Bone marrow (tissue), 2 donors: ENCODE measurements at regions not wholly inside any gene's neighbourhood (a gene's known extent, or its start where the extent isn't known, plus 50 kb on each side); places are given as distances from the start of the nearest gene placed in this dataset.
A peak's percentile ranks its signal among the peaks of the same experiment; 100 is the strongest.

Source experiments
- DNase-seq, 2 donors: peaks; one replicate each; lab custom pipeline; 2025; lab: John Stamatoyannopoulos, UW

DNA sequence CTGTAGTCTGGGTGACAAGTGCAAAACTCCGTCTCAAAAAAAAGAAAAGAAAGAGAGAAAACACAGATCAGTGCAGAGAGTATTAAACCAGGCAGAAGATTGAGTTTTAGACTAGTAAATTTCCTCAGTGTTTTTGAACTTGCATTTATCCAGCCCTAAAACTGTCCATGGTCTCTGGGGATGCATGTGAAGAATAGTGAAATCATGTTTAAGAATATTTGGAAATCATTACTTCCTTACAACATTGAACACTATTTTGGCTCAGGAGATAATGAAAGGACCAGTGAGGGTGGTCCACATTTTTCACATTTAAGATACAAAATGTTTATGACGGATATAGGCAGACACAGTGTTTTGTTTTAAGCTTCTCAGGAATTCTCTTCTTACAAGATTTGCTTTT lies 195.8 kb upstream of the RASGEF1B start:
- no peak for DNase-seq

DNA sequence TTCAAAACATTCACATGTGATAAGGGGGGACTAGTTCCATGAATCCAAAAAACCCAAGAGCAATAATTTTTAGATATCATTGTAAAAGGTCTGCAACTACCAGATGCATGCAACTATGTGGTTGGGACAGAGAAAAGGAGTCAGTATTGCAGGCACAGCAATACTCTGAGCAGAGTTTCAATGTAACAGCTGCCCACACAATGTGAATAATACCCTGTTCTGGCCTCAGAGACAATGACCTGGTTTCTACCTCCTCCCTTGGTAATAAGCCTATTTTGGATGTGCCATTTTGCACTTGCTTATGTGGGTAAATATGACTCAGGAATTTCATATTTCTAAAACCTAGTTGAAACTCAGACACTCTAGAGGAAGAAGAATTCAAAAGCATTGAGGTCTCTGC lies 194.8 kb upstream of the RASGEF1B start:
- DNase-seq: no peak

GRCh38 chr4:81665649-81666048 lies 193.9 kb upstream of the RASGEF1B start:
- no peak for DNase-seq

DNA sequence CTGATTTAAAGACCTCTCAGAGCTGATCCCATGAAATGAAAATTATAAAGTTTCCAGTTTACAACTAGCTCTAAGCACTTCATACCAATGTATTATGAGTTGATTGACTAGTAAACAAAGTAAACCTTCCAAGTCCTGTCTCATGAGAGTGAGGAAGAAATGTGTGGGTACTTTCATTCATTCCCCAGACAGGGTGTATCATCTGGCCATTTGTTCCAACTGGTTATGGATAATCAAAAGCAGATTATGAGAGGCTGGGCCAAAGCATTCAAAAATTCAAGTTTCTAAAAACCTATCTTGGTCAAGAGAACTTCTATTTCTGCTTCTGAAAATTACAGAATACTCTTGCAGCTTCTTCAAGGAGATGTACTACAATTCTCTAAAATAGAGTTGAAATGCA lies 193.3 kb upstream of the RASGEF1B start:
- no peak for DNase-seq

GRCh38 chr4:81664079-81664478 lies 192.4 kb upstream of the RASGEF1B start:
- DNase-seq: no peak

- DNase-seq: no peak
These were observed 191.7 kb upstream of the RASGEF1B start for GRCh38 chr4:81663368-81663767.

GRCh38 chr4:81659051-81659450 lies 187.3 kb upstream of the RASGEF1B start:
- no peak for DNase-seq

GRCh38 chr4:81652069-81652478 lies 180.4 kb upstream of the RASGEF1B start:
- no peak for DNase-seq

DNA sequence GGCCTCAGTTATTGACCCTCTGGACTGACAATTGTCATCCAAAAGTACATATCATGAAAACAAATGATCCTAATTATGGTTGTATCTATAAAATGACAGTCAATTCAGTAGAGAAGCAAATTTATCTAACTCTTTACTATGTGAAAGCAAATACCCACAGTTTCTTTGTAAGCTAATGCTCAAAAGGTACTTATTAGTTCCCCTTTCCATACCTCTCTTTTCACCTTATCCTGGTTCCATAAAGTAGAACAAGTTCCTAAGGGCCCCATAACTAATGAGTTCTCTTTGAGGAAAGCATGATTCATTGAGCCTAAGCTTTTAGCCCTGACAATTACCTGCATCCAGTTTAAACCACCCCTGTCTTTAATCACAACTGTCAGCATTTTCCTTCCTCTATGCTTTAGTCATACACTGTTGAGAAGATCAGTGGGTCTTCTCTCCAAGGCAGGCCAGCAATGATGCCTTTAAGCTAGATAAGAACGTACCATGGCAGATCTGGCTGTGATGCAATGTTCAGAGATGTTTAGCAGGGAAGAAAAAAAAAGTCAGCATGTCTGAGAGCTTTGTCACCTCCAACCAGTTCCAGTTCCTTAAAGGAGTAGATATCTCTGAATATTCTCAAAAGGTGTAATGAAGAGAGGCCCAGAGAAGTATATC lies 179.7 kb upstream of the RASGEF1B start:
- peak in 1 of 2 donors; percentile 77 for DNase-seq

GRCh38 chr4:81650606-81651242 lies 179.0 kb upstream of the RASGEF1B start:
- DNase-seq: no peak

DNA sequence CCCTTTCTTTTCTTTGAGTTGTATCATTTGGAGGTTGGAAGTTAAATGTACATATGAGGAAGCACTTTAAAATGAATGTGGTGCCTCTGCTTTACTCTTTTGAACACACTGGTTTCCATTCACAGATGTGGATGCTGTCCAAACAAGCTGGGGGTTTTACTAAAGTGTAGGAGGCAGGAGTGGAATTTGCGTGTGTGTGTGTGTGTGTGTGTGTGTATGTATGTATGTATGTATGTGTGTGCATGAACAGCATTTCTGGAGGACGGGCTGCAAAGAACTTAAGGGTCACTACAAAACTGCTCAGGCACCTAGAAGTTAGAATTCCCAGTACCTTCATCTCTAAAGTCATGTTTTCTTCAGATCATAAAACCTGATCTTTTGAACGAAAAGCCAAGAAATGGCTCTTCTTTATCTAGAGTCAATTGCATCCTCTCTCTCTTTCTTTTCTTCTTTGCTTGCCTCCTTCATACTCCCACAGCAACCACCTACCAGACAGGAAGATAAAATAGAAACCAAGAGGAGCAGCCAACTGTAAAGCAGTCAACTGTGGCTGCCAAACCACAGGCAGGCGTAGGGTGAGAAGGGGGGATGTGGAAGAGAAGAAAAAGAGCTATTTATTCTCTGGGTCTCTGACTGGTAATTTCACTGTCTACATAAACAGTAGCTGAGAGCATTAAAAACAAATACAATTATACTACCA lies 177.0 kb upstream of the RASGEF1B start:
- peak in 1 of 2 donors; percentile 87 for DNase-seq

GRCh38 chr4:81647388-81647787 lies 175.7 kb upstream of the RASGEF1B start:
- no peak for DNase-seq

- no peak for DNase-seq
These were observed 170.8 kb upstream of the RASGEF1B start for GRCh38 chr4:81642543-81642942.

DNA sequence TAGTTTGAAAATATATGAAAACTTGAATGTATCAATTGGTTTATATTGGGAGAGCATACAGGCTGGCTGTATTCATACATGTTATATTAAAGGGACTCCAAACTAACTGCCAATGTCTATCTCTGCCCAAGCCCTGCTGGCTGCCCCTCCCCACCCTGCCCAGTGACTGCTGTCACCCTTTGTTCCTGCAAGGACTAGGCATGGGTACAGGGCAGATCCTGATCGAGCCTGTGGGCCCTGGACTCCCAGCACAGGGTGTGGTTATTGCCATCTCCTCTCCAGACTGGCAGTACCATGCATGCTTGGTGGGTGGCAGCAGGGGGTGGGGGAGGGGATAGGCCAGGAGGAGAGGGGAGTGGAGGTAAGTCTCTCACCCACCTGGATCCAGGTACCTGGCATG lies 167.5 kb upstream of the RASGEF1B start:
- DNase-seq: no peak

DNA sequence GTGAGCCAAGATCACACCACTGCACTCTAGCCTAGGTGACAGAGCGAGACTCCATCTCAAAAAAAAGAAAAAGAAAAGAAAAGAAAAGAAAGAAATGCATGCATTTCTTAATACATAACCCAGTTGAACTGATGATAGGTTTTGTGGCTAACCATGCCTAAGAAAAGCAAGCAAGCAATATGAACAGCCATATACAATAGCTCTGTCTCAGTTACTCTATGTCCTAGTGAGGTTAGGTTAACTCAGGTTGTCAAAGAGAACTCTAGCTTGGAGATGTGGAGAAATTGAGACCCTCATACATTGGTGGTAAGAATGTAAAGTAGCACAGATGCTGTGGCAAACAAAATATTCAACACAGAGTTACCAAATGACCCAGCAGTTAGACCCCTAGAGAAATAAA lies 167.0 kb upstream of the RASGEF1B start:
- no peak for DNase-seq

DNA sequence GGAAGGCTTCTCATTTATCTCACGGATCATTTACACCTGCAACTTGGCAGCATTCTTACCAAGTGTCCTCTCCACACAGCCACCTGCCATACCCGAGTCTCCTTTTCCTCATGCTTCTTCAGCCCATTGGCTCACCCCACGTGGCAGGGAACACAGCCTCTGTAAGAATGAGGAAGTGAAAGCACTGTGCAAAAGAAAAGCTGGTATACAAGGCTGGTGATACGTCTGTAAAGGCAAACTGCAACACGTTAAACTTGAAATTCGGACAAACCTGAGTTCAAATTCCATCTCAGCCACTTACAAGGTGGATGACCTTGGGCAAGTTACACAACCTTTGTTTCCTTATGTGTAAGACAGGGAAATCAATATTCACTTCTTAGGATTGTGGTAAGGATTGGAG lies 164.0 kb upstream of the RASGEF1B start:
- peak in 1 of 2 donors; percentile 53 for DNase-seq

- DNase-seq: no peak
These were observed 163.3 kb upstream of the RASGEF1B start for GRCh38 chr4:81634766-81635549.

DNA sequence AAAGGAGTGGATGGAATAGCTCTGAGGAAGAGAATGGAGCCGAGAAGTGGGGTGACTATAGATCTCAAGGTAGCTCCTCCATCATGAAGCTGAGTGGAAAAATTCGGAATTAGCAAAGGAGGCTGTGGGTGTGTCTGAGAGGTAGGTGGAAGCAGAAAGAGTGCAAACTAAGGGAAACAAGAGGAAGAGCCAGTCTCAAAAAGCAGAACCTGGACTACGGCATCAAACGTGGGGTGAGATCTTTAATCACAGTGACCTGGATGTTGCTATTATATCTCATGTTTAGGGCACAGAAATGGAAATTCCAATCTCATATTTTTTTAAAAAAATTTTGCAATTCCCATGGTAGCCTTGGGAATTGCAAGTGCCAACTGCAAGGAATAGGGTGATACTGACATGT lies 162.5 kb upstream of the RASGEF1B start:
- DNase-seq: no peak

DNA sequence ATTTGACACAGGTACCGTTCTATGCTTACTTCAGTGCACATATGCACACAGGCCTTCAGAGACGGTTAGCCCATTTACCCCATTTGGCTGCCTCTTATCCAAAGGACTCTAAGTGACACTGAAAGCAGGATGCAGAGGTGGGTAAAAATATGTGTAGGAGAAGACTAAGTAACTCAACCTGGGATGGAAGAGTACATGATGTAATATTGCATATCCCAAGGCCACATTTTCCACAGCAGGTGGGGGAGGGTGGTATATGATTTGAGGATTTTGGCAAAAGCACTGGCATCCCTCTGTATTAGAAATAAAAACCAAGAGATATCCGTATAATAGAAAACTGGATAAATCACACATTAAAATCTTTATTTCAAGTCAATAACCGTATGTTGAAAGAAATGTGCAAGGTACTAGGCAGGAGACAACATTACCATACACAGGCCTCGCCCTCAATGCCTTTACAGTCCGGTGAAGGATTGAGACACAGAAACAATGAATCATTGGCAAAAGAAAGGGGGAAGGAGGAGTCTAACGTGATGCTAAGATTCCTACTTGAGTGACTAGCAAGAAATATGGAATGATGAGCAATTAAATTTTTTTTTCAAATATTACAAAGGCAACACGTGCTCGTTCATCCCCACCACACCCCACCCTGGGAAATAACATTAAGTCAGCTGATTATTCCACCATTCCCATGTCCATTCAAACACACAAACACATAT lies 161.0 kb upstream of the RASGEF1B start:
- no peak for DNase-seq

GRCh38 chr4:81631958-81632441 lies 160.3 kb upstream of the RASGEF1B start:
- no peak for DNase-seq

DNA sequence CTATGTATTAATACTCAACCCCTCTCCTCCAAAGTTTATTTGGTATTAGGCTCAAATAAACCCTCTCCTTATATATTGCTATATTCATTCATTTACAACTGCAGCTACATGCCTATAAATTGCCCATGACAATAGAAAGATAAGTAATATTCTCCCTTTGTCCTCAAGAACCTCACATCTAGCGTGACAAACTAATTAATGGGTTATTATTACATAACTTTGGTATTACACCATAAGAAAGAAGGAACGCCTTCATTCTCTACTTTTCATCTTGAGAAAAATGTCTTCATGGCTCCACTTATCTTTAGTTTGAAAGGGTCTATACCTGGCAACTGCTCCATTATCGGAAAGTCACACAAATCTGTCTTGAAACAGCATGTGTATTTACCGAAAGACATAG lies 157.7 kb upstream of the RASGEF1B start:
- DNase-seq: no peak

DNA sequence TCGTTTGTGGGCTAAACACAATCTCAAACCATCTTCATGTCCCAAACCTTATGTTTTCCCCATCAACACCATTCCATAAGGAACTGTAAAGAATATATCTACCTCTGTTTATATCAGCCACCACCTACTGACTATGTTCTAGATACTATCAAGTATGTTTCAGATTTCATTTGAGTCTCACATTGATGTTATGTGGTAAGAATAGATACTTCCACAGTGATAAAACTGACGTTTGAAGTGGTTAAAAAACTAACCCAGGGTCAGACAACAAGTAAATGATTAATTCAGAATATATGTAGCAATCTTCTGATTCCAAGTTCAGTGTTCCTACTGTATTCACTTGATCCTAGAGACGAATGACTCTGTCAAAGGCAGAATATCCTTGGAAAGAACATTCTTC lies 156.8 kb upstream of the RASGEF1B start:
- no peak for DNase-seq
